Stimulated activated naive B cell treated with anti-CD40 and anti-IgM and Interleukin-4, amounts not matched to agents 10 μg/mL and 1 μg/mL and 100 μg/mL, for 72 hours (primary cell): ENCODE measurements at regions not wholly inside any gene's neighbourhood (a gene's known extent, or its start where the extent isn't known, plus 50 kb on each side); places are given as distances from the start of the nearest gene placed in this dataset.

Experiments used
- ATAC-seq, 2 donors: fragments of 150-1000 bp; cut with Tn5 transposase; replicated peaks; 2 replicates each; pipeline ENCODE4 v1.10.0; 2021; ENCODE audit warnings: moderate library complexity in 1 of 2
- DNase-seq: peaks from one replicate; pipeline ENCODE4 v3.0.0; 2021
- H3K27ac Mint-ChIP-seq: one replicate; pipeline ENCODE4 v1.8.0; 2022; ENCODE audit warnings: mild to moderate bottlenecking, mixed read lengths
- H3K27me3 Mint-ChIP-seq, 2 donors: one replicate each; pipeline ENCODE4 v1.8.0; 2022; ENCODE audit warnings: mixed read lengths in 2 of 2
- H3K36me3 Mint-ChIP-seq, 2 donors: one replicate each; pipeline ENCODE4 v1.8.0; 2022; ENCODE audit warnings: mixed read lengths in 2 of 2, mild to moderate bottlenecking in 1 of 2
- H3K4me1 Mint-ChIP-seq, 2 donors: one replicate each; pipeline ENCODE4 v1.8.0; 2022; ENCODE audit warnings: mixed read lengths in 2 of 2, mild to moderate bottlenecking in 1 of 2
- H3K4me3 Mint-ChIP-seq, 2 donors: one replicate each; pipeline ENCODE4 v1.8.0; 2022; ENCODE audit warnings: mild to moderate bottlenecking in 2 of 2, mixed read lengths in 2 of 2, moderate library complexity in 1 of 2
- H3K9me3 Mint-ChIP-seq, 2 donors: one replicate each; pipeline ENCODE4 v1.8.0; 2022; ENCODE audit warnings: mixed read lengths in 2 of 2, mild to moderate bottlenecking in 1 of 2

DNA sequence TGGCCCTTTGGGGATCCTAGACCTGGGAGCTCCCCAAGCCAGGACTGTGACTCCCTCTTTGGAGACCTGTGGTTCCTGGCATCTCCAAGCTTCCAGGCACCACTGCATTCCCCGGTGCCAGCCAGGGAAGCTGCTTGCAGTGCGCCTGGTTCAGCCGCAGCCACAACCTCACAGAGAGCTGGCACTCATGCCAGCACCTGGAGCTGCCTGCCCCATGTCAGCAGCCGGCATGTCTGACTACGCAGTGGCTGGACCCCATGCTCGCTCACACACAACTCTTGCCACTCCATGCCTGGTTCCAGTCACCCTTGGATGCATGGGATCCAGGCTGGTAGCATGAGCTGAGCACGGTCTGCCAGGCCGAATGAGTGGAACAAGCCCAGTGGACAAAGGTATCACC is 426.6 kb downstream of the LRRIQ3 start:
- peak in 1 of 2 donors; percentile 14 for ATAC-seq

GRCh38 chr1:73770109-73770905 is 427.7 kb downstream of the LRRIQ3 start:
- H3K4me1 Mint-ChIP-seq: no peaks in the 10 kb centered on the region
- peaks cover 3 to 6% of the 10 kb centered on the region in 2 donors for H3K9me3 Mint-ChIP-seq
- H3K27me3 Mint-ChIP-seq: no peaks in the 10 kb centered on the region
- H3K36me3 Mint-ChIP-seq: no peaks in the 10 kb centered on the region
- no peak overlapping the region for H3K27ac Mint-ChIP-seq
- H3K4me3 Mint-ChIP-seq: no peak overlapping the region
- DNase-seq (no peak), ATAC-seq (peak in 1 of 2 donors; percentile 29)

More for the DNA sequence above, 426.6 kb downstream of the LRRIQ3 start:
- Mint-ChIP-seq H3K27ac (no peak overlapping the region), H3K4me3 (no peak overlapping the region), H3K4me1 (no peaks in the 10 kb centered on the region), H3K27me3 (no peaks in the 10 kb centered on the region), H3K36me3 (no peaks in the 10 kb centered on the region), H3K9me3 (peaks cover 3 to 6% of the 10 kb centered on the region in 2 donors)
- no peak for DNase-seq

DNA sequence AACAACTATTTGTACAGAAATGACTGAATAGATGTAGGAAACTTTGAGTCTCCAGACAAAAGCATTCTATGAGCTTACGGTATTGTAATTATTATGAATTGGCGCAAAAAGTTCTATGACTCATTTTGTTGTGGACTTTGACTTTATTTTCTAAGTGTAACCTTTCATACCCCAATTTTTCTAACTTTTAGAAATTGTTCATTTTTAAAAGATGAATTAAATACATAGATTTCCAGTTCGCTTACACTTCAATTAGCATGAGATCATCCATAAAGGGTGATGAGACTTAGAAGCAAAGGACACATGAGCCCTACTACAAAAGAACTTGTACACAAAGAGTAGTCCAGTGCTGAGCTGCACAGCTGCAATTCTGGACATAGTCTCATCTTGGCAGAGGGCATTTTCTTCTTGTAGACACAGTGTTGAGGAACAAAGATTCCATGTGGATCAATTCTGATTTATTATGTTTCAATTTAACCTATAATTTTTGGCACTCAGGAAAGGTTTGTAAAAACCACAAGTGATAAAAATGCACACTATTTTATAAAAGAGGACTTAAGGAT is 431.1 kb downstream of the LRRIQ3 start:
- H3K4me3 Mint-ChIP-seq: no peak overlapping the region
- ATAC-seq (no peak), DNase-seq (no peak)
- H3K27me3 Mint-ChIP-seq: no peaks in the 10 kb centered on the region
- H3K27ac Mint-ChIP-seq: no peak overlapping the region
- no peaks in the 10 kb centered on the region for H3K36me3 Mint-ChIP-seq
- H3K9me3 Mint-ChIP-seq: peaks cover 3 to 6% of the 10 kb centered on the region in 2 donors
- H3K4me1 Mint-ChIP-seq: no peaks in the 10 kb centered on the region

- H3K27me3 Mint-ChIP-seq: no peaks in the 10 kb centered on the region
- no peak for ATAC-seq
- peaks cover 3 to 4% of the 10 kb centered on the region in 2 donors for H3K9me3 Mint-ChIP-seq
- DNase-seq: no peak
- no peaks in the 10 kb centered on the region for H3K36me3 Mint-ChIP-seq
- H3K4me3 Mint-ChIP-seq: no peak overlapping the region
- no peak overlapping the region for H3K27ac Mint-ChIP-seq
- no peaks in the 10 kb centered on the region for H3K4me1 Mint-ChIP-seq
Measured at GRCh38 chr1:73765551-73766233, 432.3 kb downstream of the LRRIQ3 start.

DNA sequence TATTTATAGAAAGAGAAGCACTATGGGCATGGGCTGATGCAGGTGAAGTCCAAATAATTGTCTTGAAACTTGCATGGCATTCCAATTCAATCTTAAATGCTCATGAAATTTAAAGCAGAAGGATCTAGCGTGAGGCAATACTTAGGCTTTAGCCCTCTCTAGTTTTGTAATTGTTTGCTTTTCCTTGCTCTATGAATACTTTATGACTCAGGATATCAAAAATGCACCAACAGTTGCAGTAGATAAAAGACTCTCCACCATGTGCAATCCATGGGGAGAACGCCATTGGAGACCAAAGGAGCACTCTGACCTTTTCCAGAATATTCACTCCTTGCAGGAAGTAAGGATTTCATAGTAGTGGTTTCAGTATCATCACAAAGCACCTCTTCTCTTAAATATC is 436.4 kb downstream of the LRRIQ3 start:
- ATAC-seq: no peak
- Mint-ChIP-seq H3K9me3 (no peaks in the 10 kb centered on the region), H3K27ac (no peak overlapping the region), H3K4me3 (no peak overlapping the region), H3K36me3 (no peaks in the 10 kb centered on the region), H3K27me3 (no peaks in the 10 kb centered on the region), H3K4me1 (no peaks in the 10 kb centered on the region)
- DNase-seq: no peak

- no peaks in the 10 kb centered on the region for H3K27me3 Mint-ChIP-seq
- H3K9me3 Mint-ChIP-seq: no peaks in the 10 kb centered on the region
- H3K27ac Mint-ChIP-seq: no peak overlapping the region
- DNase-seq: no peak
- H3K4me1 Mint-ChIP-seq: no peaks in the 10 kb centered on the region
- no peaks in the 10 kb centered on the region for H3K36me3 Mint-ChIP-seq
- H3K4me3 Mint-ChIP-seq: no peak overlapping the region
- no peak for ATAC-seq
Measured at GRCh38 chr1:73759011-73759410, 439.0 kb downstream of the LRRIQ3 start.

GRCh38 chr1:73756817-73757216 is 441.2 kb downstream of the LRRIQ3 start:
- Mint-ChIP-seq H3K27me3 (no peaks in the 10 kb centered on the region), H3K4me3 (no peak overlapping the region), H3K9me3 (no peaks in the 10 kb centered on the region), H3K27ac (no peak overlapping the region), H3K36me3 (no peaks in the 10 kb centered on the region), H3K4me1 (no peaks in the 10 kb centered on the region)
- DNase-seq (no peak), ATAC-seq (no peak)

- Mint-ChIP-seq H3K4me1 (no peaks in the 10 kb centered on the region), H3K27me3 (no peaks in the 10 kb centered on the region), H3K36me3 (no peaks in the 10 kb centered on the region), H3K27ac (no peak overlapping the region), H3K9me3 (no peaks in the 10 kb centered on the region), H3K4me3 (no peak overlapping the region)
- ATAC-seq (peak in 1 of 2 donors; percentile 21), DNase-seq (no peak)
Measured at GRCh38 chr1:73755649-73756048, 442.3 kb downstream of the LRRIQ3 start.

DNA sequence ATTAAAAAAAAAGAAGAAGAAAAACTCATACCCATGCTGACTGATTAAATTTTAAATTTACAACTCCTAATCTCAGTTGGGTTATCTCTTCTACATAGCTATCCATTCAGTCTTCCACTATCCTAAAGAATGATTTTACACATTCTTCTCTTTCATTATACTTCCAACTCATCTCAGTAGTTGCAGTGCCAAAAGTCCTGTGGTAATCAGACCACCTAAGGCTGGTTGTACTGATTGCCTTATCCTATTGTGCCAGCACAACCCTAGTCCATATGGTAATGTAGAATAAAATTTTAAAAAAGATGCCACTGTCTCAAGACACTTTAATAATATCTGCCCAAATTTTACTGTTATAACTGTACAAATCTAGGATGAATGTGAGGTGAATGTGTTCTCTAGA is 448.0 kb downstream of the LRRIQ3 start:
- Mint-ChIP-seq H3K4me1 (no peaks in the 10 kb centered on the region), H3K27ac (no peak overlapping the region), H3K27me3 (no peaks in the 10 kb centered on the region), H3K9me3 (peaks cover 0 to under 1% of the 10 kb centered on the region in 2 donors), H3K36me3 (no peaks in the 10 kb centered on the region), H3K4me3 (no peak overlapping the region)
- DNase-seq: no peak
- ATAC-seq: no peak

DNA sequence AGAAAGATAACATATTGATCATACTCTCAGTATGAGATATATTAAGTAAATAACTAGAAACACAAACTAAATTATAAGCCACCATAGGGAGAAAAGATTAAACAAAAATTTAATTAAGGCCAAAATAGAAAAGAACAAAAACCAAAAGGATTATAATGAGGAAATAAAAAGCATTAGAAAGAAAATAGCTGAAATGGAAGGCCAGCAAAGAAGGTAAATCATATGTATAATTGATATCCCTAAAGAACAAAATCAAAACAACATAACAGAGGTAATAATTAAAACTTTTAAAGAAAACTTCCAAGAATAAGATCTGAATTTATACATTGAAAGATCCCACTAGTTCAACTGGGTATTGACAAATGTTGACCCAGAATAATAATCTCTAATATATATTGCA is 453.0 kb downstream of the LRRIQ3 start:
- no peaks in the 10 kb centered on the region for H3K4me1 Mint-ChIP-seq
- no peak overlapping the region for H3K27ac Mint-ChIP-seq
- no peaks in the 10 kb centered on the region for H3K36me3 Mint-ChIP-seq
- no peak overlapping the region for H3K4me3 Mint-ChIP-seq
- peaks cover 5 to 10% of the 10 kb centered on the region in 2 donors for H3K9me3 Mint-ChIP-seq
- H3K27me3 Mint-ChIP-seq: no peaks in the 10 kb centered on the region
- DNase-seq (no peak), ATAC-seq (no peak)

DNA sequence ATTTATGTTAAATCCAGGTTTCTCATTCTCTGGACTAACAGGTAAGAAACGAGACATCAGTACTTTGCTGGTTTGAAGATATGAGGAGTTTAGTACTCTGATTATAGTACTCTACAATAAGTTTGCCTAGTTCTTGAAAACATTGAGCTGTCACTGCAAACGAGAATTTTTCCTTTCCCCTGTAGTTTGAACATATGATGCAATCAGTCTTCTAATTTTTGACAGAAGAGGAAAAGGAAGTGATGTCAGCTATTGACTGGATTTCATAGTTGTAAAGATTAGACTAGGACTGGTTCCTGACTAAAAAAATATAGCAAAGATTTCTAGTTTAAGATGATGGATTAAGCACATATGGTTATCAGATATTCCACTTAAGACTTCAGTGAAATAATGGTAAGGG is 461.9 kb downstream of the LRRIQ3 start:
- Mint-ChIP-seq H3K9me3 (peaks cover 0 to 3% of the 10 kb centered on the region in 2 donors), H3K4me1 (no peaks in the 10 kb centered on the region), H3K27me3 (no peaks in the 10 kb centered on the region), H3K4me3 (no peak overlapping the region), H3K27ac (no peak overlapping the region), H3K36me3 (no peaks in the 10 kb centered on the region)
- DNase-seq (no peak), ATAC-seq (no peak)

DNA sequence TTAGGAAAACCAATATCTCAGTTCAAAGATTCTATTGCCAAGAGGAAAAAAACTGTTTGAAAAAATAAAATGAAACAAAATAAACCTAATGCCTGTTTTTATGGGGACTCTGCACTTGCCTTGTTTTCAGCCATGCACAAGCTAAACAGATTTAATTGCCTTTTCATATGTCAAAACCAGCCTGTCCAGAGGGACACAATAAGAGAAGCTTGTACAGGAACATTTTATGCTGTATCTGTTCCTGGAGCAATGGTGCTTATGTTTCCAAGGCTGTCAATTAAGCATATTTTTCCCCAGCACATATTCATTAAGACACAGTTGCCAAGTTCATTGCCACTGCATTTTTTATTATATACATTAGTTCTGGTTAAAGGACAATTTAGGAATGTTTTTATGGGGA is 470.9 kb downstream of the LRRIQ3 start:
- H3K27me3 Mint-ChIP-seq: no peaks in the 10 kb centered on the region
- H3K4me1 Mint-ChIP-seq: no peaks in the 10 kb centered on the region
- H3K36me3 Mint-ChIP-seq: no peaks in the 10 kb centered on the region
- H3K4me3 Mint-ChIP-seq: no peak overlapping the region
- DNase-seq (no peak), ATAC-seq (no peak)
- no peaks in the 10 kb centered on the region for H3K9me3 Mint-ChIP-seq
- no peak overlapping the region for H3K27ac Mint-ChIP-seq

DNA sequence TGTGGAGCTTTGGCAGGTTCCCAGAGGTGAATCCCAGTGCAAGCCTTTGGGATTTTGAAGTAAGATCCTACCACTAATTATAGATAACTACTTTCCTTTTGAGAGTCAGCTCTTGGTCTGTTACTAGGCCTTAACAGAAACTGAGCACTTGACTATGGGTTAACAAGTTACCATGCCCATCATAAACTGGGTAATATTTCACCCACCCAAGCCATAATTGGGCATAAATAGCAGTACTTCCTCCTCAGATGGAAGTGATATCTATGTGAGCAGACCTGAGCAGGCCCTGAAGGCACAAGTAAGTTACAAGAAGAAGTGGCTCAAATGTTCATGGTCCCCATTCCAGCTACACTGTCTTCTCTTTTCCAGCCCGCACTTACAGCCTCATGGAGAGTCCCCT is 475.9 kb downstream of the LRRIQ3 start:
- H3K4me3 Mint-ChIP-seq: no peak overlapping the region
- H3K36me3 Mint-ChIP-seq: no peaks in the 10 kb centered on the region
- ATAC-seq (no peak), DNase-seq (no peak)
- H3K4me1 Mint-ChIP-seq: no peaks in the 10 kb centered on the region
- H3K9me3 Mint-ChIP-seq: no peaks in the 10 kb centered on the region
- no peak overlapping the region for H3K27ac Mint-ChIP-seq
- H3K27me3 Mint-ChIP-seq: no peaks in the 10 kb centered on the region

- Mint-ChIP-seq H3K27ac (no peak overlapping the region), H3K4me1 (no peaks in the 10 kb centered on the region), H3K4me3 (no peak overlapping the region), H3K36me3 (no peaks in the 10 kb centered on the region), H3K9me3 (peaks cover 0 to 3% of the 10 kb centered on the region in 2 donors), H3K27me3 (no peaks in the 10 kb centered on the region)
- ATAC-seq: no peak
- no peak for DNase-seq
Measured at GRCh38 chr1:73717976-73718375, 480.0 kb downstream of the LRRIQ3 start.

DNA sequence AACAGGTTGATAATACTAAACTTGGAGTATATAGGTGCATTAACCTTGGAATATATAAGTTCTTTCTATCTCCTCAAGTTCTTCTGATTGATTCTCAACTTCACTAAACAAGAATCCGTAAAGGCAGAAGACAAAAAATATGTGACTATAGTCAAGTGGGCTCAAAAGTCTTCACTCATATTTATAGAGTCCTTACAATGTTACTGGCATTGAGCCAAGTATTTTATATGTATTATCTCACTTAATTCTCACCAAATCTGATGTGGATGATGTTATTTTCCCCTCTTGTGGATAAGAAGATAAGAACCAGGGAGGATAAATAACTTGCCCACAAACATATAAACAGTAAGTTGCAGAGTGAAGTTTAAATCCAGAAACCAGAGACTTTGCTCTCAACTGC is 486.9 kb downstream of the LRRIQ3 start:
- Mint-ChIP-seq H3K4me3 (no peak overlapping the region), H3K4me1 (no peaks in the 10 kb centered on the region), H3K27ac (no peak overlapping the region), H3K36me3 (no peaks in the 10 kb centered on the region), H3K9me3 (no peaks in the 10 kb centered on the region), H3K27me3 (no peaks in the 10 kb centered on the region)
- DNase-seq: no peak
- no peak for ATAC-seq
